Thyroid gland (tissue), 4 donors: ENCODE measurements at regions not wholly inside any gene's neighbourhood (a gene's known extent, or its start where the extent isn't known, plus 50 kb on each side); places are given as distances from the start of the nearest gene placed in this dataset.

Experiments
- CTCF ChIP-seq, 6 experiments: fragments of 200-600 bp in 3 of 6; fragments of 450-650 bp in 3 of 6; sonication (generic) in 3 of 6; IDR thresholded peaks; one replicate each; pipeline ENCODE4 v1.5.1; 2016 to 2019; ENCODE audit warnings: antibody characterized with exemption in 6 of 6, mild to moderate bottlenecking in 2 of 6, inconsistent platforms in 1 of 6, moderate library complexity in 1 of 6
- POLR2A ChIP-seq, 2 donors: fragments of 450-650 bp; IDR thresholded peaks; one replicate each; pipeline ENCODE4 v1.6.1; 2017; ENCODE audit warnings: antibody characterized with exemption in 2 of 2, mild to moderate bottlenecking in 2 of 2, moderate library complexity in 1 of 2

GRCh38 chr2:203590496-203590895 lies 55.4 kb upstream of the RAPH1 start:
- TF ChIP-seq CTCF (IDR thresholded peaks at IDR 0.05) (no peak), POLR2A (IDR thresholded peaks at IDR 0.05) (no peak)
